Breast epithelium (tissue), 3 donors: ENCODE measurements at regions not wholly inside any gene's neighbourhood (a gene's known extent, or its start where the extent isn't known, plus 50 kb on each side); places are given as distances from the start of the nearest gene placed in this dataset.

Source experiments
- CTCF ChIP-seq, 3 donors: fragments of 450-650 bp; IDR thresholded peaks; one replicate each; pipeline ENCODE4 v1.5.1; 2016 to 2017; ENCODE audit warnings: antibody characterized with exemption in 3 of 3, mild to moderate bottlenecking in 3 of 3, moderate library complexity in 3 of 3
- POLR2A ChIP-seq: fragments of 450-650 bp; IDR thresholded peaks from one replicate; pipeline ENCODE4 v1.6.1; 2016; ENCODE audit warnings: antibody characterized with exemption, mild to moderate bottlenecking, moderate library complexity

- TF ChIP-seq CTCF (IDR thresholded peaks at IDR 0.05) (no peak), POLR2A (no peak)
Measured at GRCh38 chr17:31798205-31798724, 60.8 kb downstream of the COPRS start.
